ENCODE measurements at regions not wholly inside any gene's neighbourhood (a gene's known extent, or its start where the extent isn't known, plus 50 kb on each side); places are given as distances from the start of the nearest gene placed in this dataset.

DNA sequence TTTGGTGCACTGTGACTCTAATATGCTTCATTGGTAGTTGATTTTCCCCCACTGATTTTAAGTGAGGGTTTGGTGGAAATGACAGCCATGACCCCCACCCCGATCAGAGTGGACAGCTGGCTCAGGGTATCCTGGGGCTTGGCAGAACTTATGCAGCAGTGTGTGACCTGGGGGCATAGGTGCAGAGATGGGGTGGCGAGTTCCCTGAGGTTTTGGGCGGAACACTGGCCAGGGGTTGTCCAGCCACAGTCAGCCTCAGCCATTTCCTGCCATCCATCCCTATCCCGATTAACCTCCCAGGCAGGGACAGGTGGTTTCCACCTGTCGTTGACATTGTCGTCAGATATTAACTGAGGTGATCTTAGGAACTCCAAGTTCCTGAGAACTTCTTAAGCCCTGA is 155.8 kb upstream of the CHST15 start:
- Histone ChIP-seq H3K9me3 (peaks cover 0 to 3% (median 0%) of the 10 kb centered on the region in 11 donors), H3K27ac (no peak overlapping the region), H3K36me3 (no peaks in the 10 kb centered on the region), H3K4me3 (no peak overlapping the region), H3K27me3 (peaks cover 0 to 17% (median 0%) of the 10 kb centered on the region in 7 donors), H3K4me1 (peaks cover 0 to 44% (median 16%) of the 10 kb centered on the region in 9 donors)
- TF ChIP-seq, protein P1, sequence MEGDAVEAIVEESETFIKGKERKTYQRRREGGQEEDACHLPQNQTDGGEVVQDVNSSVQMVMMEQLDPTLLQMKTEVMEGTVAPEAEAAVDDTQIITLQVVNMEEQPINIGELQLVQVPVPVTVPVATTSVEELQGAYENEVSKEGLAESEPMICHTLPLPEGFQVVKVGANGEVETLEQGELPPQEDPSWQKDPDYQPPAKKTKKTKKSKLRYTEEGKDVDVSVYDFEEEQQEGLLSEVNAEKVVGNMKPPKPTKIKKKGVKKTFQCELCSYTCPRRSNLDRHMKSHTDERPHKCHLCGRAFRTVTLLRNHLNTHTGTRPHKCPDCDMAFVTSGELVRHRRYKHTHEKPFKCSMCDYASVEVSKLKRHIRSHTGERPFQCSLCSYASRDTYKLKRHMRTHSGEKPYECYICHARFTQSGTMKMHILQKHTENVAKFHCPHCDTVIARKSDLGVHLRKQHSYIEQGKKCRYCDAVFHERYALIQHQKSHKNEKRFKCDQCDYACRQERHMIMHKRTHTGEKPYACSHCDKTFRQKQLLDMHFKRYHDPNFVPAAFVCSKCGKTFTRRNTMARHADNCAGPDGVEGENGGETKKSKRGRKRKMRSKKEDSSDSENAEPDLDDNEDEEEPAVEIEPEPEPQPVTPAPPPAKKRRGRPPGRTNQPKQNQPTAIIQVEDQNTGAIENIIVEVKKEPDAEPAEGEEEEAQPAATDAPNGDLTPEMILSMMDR (IDR thresholded peaks at IDR 0.05) = no peak
- ATAC-seq (no peak), DNase-seq (no peak)
- intact Hi-C loops (cut with DNase I) = no loop called here
- WGBS, 2 donors = 80 to 85% methylated on average over 6 of the region's 6 CpGs

DNA sequence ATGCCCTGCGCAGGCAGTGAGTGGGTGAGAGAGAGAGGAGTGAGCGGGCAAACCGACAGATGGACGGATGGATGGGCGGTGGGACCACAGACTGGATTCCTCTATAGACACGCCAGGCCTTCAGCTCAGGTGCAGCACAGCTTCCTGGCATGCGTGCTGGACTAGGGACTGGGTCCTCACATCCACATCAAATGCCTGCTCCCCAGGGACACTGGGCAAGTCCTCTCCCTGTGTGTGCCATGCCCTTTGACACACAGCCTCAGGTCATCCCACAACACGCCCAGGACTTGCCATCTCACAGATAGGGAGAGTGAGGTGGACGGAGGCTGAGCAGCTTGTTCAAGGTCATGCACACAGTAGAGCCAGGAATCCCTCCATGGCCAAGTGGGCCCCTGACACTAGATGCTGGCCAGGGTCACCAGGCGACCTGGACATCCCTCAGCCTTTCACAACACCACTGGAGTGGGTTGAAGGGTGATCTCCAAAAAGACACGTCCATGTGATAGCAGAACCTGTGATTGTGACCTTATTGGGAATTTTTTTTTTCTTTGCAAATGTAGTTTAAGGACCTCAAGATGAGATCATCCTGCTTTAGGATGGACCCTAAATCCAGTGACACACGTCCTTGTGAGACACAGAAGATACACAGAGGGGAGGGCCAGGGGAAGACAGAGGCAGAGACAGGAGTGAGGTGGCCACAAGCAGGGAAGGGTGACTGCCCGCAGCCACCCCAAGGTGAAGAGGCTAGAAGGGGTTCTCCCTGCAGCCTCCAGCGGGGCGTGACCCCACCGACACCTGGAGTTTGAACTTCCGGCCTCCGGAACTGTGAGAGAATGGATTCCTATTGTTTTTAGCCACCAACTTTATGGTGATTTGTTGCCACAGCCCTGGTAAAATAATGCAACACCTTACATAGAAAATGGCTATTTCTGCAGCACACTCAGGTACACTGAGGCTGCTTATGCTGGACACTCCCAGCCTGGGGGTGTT is 155.0 kb upstream of the CHST15 start:
- ATAC-seq = no peak
- no peak overlapping the region for H3K27ac ChIP-seq
- peaks cover 0 to 18% (median 0%) of the 10 kb centered on the region in 7 donors for H3K27me3 ChIP-seq
- intact Hi-C loops (cut with DNase I) = no loop called here
- H3K36me3 ChIP-seq = no peaks in the 10 kb centered on the region
- H3K9me3 ChIP-seq = peaks cover 0 to 3% (median 0%) of the 10 kb centered on the region in 11 donors
- peaks cover 0 to 44% (median 16%) of the 10 kb centered on the region in 9 donors for H3K4me1 ChIP-seq
- TF ChIP-seq, protein P1 (IDR thresholded peaks at IDR 0.05) = no peak
- H3K4me3 ChIP-seq = no peak overlapping the region
- no peak for DNase-seq
- 77 to 82% methylated on average over 18 of the region's 18 CpGs for WGBS, 2 donors

DNA sequence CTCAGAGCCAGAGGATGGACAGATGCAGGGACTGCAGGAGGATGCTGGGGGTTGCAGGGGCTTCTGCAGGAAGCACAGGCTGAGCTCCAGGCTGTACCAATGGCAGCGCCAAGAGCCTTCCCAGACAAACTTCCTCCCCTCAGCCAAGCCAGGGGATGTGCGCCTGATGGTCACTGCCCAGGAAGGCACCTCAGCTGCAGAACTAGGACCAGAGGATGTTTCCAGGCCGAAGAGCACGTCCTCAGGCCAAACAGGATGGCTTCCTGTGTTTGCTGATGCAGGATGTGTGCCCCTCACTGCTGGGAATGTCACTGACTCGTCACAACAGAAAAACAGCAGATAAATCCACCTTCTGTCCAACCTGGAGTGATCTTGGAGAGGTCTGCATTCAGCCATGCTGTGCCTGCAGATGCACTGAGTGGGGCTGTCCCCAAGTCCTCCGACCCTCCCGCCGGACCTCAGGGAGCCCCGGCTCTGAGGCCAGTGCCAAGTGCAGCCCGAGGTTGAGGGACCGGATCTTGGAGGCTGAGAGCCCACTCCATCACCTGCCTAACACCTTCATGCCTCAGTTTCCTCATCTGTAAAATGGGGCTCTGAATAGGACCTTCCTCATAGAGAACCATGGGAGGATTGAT is 152.5 kb upstream of the CHST15 start:
- Histone ChIP-seq H3K4me1 (peaks cover 0 to 32% (median 14%) of the 10 kb centered on the region in 9 donors), H3K27ac (no peak overlapping the region), H3K9me3 (peaks cover 0 to 6% (median 0%) of the 10 kb centered on the region in 11 donors), H3K36me3 (no peaks in the 10 kb centered on the region), H3K27me3 (peaks cover 0 to 36% (median 0%) of the 10 kb centered on the region in 7 donors), H3K4me3 (no peak overlapping the region)
- DNase-seq (no peak), ATAC-seq (peak in 5 of 8 donors; percentile 19 to 50 (median 41))
- intact Hi-C loops (cut with DNase I) = no loop called here
- TF ChIP-seq, protein P1 (IDR thresholded peaks at IDR 0.05) = no peak
- WGBS, 2 donors = 64 to 65% methylated on average over 11 of the region's 11 CpGs

DNA sequence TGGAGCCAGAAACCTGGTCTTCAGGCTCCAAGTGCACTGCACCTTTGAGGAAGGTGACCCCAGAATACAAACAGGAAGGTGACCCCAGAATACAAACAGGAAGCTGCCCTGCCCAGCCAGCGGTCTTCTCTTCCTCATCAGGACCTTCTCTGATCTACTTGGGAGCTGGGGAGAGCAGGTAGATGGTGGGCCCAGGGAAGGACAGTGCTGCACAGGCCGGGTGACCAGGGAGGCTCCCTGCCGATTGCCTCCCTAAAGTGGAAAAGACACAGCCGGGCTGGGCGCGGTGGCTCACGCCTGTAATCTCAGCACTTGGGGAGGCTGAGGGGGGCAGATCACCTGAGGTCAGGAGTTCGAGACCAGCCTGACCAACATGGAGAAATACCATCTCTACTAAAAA is 151.8 kb upstream of the CHST15 start:
- no peak overlapping the region for H3K27ac ChIP-seq
- intact Hi-C loops (cut with DNase I) = no loop called here
- H3K4me1 ChIP-seq = peaks cover 0 to 30% (median 10%) of the 10 kb centered on the region in 9 donors
- DNase-seq = no peak
- ATAC-seq = no peak
- no peak overlapping the region for H3K4me3 ChIP-seq
- TF ChIP-seq, protein P1 (IDR thresholded peaks at IDR 0.05) = no peak
- H3K36me3 ChIP-seq = no peaks in the 10 kb centered on the region
- WGBS, 2 donors = 85 to 89% methylated on average over 8 of the region's 8 CpGs
- H3K9me3 ChIP-seq = peaks cover 0 to 6% (median 0%) of the 10 kb centered on the region in 11 donors
- H3K27me3 ChIP-seq = peaks cover 0 to 38% (median 0%) of the 10 kb centered on the region in 7 donors

Measured in heart right ventricle (tissue), 16 donors.